MM.1S (cell line): ENCODE measurements at regions not wholly inside any gene's neighbourhood (a gene's known extent, or its start where the extent isn't known, plus 50 kb on each side); places are given as distances from the start of the nearest gene placed in this dataset.

Experiments
- DNase-seq: peaks from one replicate; pipeline ENCODE4 v3.0.0-alpha.2; 2015
- H2AFZ ChIP-seq: fragments of 300-600 bp; sonication (generic); 2 replicates; pipeline ENCODE4 v1.6.0; 2016; ENCODE audit warnings: antibody characterized with exemption, low read length
- H3F3A ChIP-seq: fragments of 300-600 bp; sonication (generic); 2 replicates; pipeline ENCODE4 v1.6.1; 2016; ENCODE audit warnings: mild to moderate bottlenecking, antibody characterized with exemption, low read length, moderate library complexity, mixed read lengths; ENCODE audit not compliant: insufficient read depth
- H3K27ac ChIP-seq: fragments of 300-600 bp; sonication (generic); 2 replicates; pipeline ENCODE4 v1.5.1; 2016; ENCODE audit warnings: mild to moderate bottlenecking, low read length
- H3K27me3 ChIP-seq: fragments of 300-600 bp; sonication (generic); replicated peaks from 2 replicates; pipeline ENCODE4 v1.6.0; 2016; ENCODE audit warnings: low read length; ENCODE audit not compliant: insufficient read depth
- H3K36me3 ChIP-seq: fragments of 300-600 bp; sonication (generic); replicated peaks from 2 replicates; pipeline ENCODE4 v1.6.1; 2016; ENCODE audit warnings: mild to moderate bottlenecking, low read length, mixed read lengths; ENCODE audit not compliant: insufficient read depth
- H3K4me1 ChIP-seq: fragments of 300-600 bp; sonication (generic); 2 replicates; pipeline ENCODE4 v1.6.1; 2016; ENCODE audit warnings: low read length, mixed read lengths
- H3K4me2 ChIP-seq: fragments of 300-600 bp; sonication (generic); 2 replicates; pipeline ENCODE4 v1.6.0; 2016; ENCODE audit warnings: low read depth, low read length
- H3K4me3 ChIP-seq: fragments of 300-600 bp; sonication (generic); 2 replicates; pipeline ENCODE4 v1.5.1; 2016; ENCODE audit warnings: low read length, mixed read lengths
- H3K79me2 ChIP-seq: fragments of 300-600 bp; sonication (generic); 2 replicates; pipeline ENCODE4 v1.6.1; 2016; ENCODE audit warnings: mixed run types, low read length, mixed read lengths
- H3K9ac ChIP-seq: fragments of 300-600 bp; sonication (generic); 2 replicates; pipeline ENCODE4 v1.6.1; 2016; ENCODE audit warnings: low read length, mixed read lengths
- H3K9me2 ChIP-seq: fragments of 300-600 bp; sonication (generic); replicated peaks from 2 replicates; pipeline ENCODE4 v1.6.1; 2016; ENCODE audit warnings: mild to moderate bottlenecking, low read length, mixed read lengths; ENCODE audit not compliant: insufficient read depth
- H3K9me3 ChIP-seq: fragments of 300-600 bp; sonication (generic); replicated peaks from 2 replicates; pipeline ENCODE4 v1.6.1; 2016; ENCODE audit warnings: mild to moderate bottlenecking, low read length, mixed read lengths; ENCODE audit not compliant: insufficient read depth
- H4K20me1 ChIP-seq: fragments of 300-600 bp; sonication (generic); 2 replicates; pipeline ENCODE4 v1.6.1; 2016; ENCODE audit warnings: mild to moderate bottlenecking, low read length, moderate library complexity, mixed read lengths; ENCODE audit not compliant: insufficient read depth
- EZH2 ChIP-seq: fragments of 300-600 bp; sonication (generic); optimal IDR thresholded peaks from 2 replicates; pipeline ENCODE3; 2017; ENCODE audit warnings: low read depth, mild to moderate bottlenecking, antibody characterized with exemption, low read length, mixed read lengths
- EZH2phosphoT487 ChIP-seq: fragments of 300-600 bp; sonication (generic); IDR thresholded peaks from 2 replicates; pipeline ENCODE4 v1.6.1; 2018; ENCODE audit warnings: antibody characterized with exemption, low read length
- TF ChIP-seq, protein P1 (sequence below): fragments of 300-600 bp; sonication (generic); IDR thresholded peaks from 2 replicates; pipeline ENCODE4 v1.5.1; 2016; ENCODE audit warnings: antibody characterized with exemption, low read length, mixed read lengths

DNA sequence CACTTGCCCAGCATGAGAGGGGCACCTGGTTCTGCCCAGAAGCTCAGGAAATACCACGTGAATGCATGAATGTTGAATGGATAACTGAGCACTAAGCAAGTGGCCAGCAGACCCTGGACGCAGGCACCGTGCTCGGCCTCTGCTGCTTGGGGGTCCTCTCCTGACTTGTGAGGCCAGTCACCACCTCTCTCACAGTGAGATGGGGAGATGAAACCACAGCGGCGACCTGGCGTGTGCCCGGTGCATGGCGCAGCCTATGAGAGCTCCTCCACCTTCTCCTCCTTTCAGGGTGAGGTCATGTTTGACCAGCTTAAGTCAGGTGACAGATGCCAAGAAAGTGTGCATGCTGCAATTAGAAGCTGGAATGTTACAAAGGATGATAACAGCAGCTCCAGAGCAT is 75.5 kb downstream of the HMX1 start:
- Histone ChIP-seq H3K4me1 (no peaks in the 10 kb centered on the region), H3K9me3 (no peaks in the 10 kb centered on the region), H3K4me2 (no peak overlapping the region), H3K9ac (no peak overlapping the region), H3K27me3 (peaks cover 53% of the 10 kb centered on the region), H4K20me1 (no peaks in the 10 kb centered on the region), H3K79me2 (no peaks in the 10 kb centered on the region), H2AFZ (no peak overlapping the region), H3F3A (no peaks in the 10 kb centered on the region), H3K27ac (no peak overlapping the region), H3K9me2 (no peaks in the 10 kb centered on the region), H3K36me3 (no peaks in the 10 kb centered on the region), H3K4me3 (no peak overlapping the region)
- no peak for DNase-seq
- TF ChIP-seq, protein P1, sequence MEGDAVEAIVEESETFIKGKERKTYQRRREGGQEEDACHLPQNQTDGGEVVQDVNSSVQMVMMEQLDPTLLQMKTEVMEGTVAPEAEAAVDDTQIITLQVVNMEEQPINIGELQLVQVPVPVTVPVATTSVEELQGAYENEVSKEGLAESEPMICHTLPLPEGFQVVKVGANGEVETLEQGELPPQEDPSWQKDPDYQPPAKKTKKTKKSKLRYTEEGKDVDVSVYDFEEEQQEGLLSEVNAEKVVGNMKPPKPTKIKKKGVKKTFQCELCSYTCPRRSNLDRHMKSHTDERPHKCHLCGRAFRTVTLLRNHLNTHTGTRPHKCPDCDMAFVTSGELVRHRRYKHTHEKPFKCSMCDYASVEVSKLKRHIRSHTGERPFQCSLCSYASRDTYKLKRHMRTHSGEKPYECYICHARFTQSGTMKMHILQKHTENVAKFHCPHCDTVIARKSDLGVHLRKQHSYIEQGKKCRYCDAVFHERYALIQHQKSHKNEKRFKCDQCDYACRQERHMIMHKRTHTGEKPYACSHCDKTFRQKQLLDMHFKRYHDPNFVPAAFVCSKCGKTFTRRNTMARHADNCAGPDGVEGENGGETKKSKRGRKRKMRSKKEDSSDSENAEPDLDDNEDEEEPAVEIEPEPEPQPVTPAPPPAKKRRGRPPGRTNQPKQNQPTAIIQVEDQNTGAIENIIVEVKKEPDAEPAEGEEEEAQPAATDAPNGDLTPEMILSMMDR = no peak
- TF ChIP-seq EZH2 = no peak
- TF ChIP-seq EZH2phosphoT487 = no peak

GRCh38 chr4:8795140-8795539 is 76.5 kb downstream of the HMX1 start:
- H3K4me1 ChIP-seq = no peaks in the 10 kb centered on the region
- no peaks in the 10 kb centered on the region for H4K20me1 ChIP-seq
- H3F3A ChIP-seq = no peaks in the 10 kb centered on the region
- no peak overlapping the region for H3K27ac ChIP-seq
- DNase-seq = no peak
- H3K79me2 ChIP-seq = no peaks in the 10 kb centered on the region
- TF ChIP-seq, protein P1 = no peak
- no peak for TF ChIP-seq EZH2phosphoT487
- no peak for TF ChIP-seq EZH2
- H3K9me2 ChIP-seq = no peaks in the 10 kb centered on the region
- H3K4me3 ChIP-seq = no peak overlapping the region
- H3K36me3 ChIP-seq = no peaks in the 10 kb centered on the region
- H3K27me3 ChIP-seq = peaks cover 63% of the 10 kb centered on the region
- no peak overlapping the region for H3K9ac ChIP-seq
- no peaks in the 10 kb centered on the region for H3K9me3 ChIP-seq
- H2AFZ ChIP-seq = no peak overlapping the region
- no peak overlapping the region for H3K4me2 ChIP-seq

- Histone ChIP-seq H3K79me2 (no peaks in the 10 kb centered on the region), H3K9me3 (no peaks in the 10 kb centered on the region), H3K36me3 (no peaks in the 10 kb centered on the region), H3K27me3 (peaks cover 69% of the 10 kb centered on the region), H3K4me1 (no peaks in the 10 kb centered on the region), H3K9ac (no peak overlapping the region), H2AFZ (no peak overlapping the region), H3F3A (no peaks in the 10 kb centered on the region), H3K9me2 (no peaks in the 10 kb centered on the region), H3K27ac (no peak overlapping the region), H3K4me2 (no peak overlapping the region), H4K20me1 (no peaks in the 10 kb centered on the region), H3K4me3 (no peak overlapping the region)
- no peak for DNase-seq
- TF ChIP-seq EZH2phosphoT487 (no peak), EZH2 (no peak)
- TF ChIP-seq, protein P1 = no peak
Measured at GRCh38 chr4:8794491-8794890, 77.1 kb downstream of the HMX1 start.
